HCT116 (cell line): ENCODE measurements at regions not wholly inside any gene's neighbourhood (a gene's known extent, or its start where the extent isn't known, plus 50 kb on each side); places are given as distances from the start of the nearest gene placed in this dataset.

Experiments
- ATAC-seq: fragments of 200-7000 bp; cut with Tn5 transposase; 2 replicates; pipeline ENCODE4 v1.9.1; 2020; ENCODE audit warnings: mild to moderate bottlenecking, moderate library complexity
- BruUV-seq: library from RNA; stranded (reverse); fragments of 400-500 nt; replicated peaks from 2 replicates; lab custom pipeline; 2021; lab: Mats Ljungman, UMichigan
- CTCF ChIA-PET: fragments of 300-600 bp; sonication (Branson Sonifier 250); formaldehyde crosslinking; loops from one replicate; lab custom pipeline; 2021; ENCODE audit warnings: antibody characterized with exemption; lab: Charles Lee
- POLR2A ChIA-PET: fragments of 300-600, 350-600 bp; sonication (Branson Sonifier 250); formaldehyde crosslinking; loops from one replicate; lab custom pipeline; 2021; ENCODE audit warnings: antibody characterized with exemption; lab: Charles Lee
- RAD21 ChIA-PET, 2 experiments: fragments of 300-600 bp; sonication (Branson Sonifier 250); formaldehyde crosslinking; loops; one replicate each; lab custom pipeline; 2023; ENCODE audit warnings: low total read pairs in 2 of 2; ENCODE audit not compliant: uncharacterized antibody in 2 of 2, unreplicated experiment in 2 of 2, low non-redundant PET in 1 of 2; lab: Charles Lee
- DNase-seq: peaks from one replicate; pipeline ENCODE4 v3.0.0-alpha.2; 2010; ENCODE audit warnings: low read depth, low spot score
- H2AFZ ChIP-seq: fragments of 200-600 bp; shearing (Covaris generic), sonication (generic); 2 replicates; pipeline ENCODE4 v1.6.1; 2017; ENCODE audit warnings: low read depth, mixed run types, mixed read lengths, antibody characterized with exemption, low read length; ENCODE audit not compliant: poor library complexity, severe bottlenecking
- H3K27ac ChIP-seq: 2 replicates; pipeline ENCODE4 v1.5.1; 2012; ENCODE audit warnings: low read depth, low read length
- H3K27me3 ChIP-seq: fragments of 200-600 bp; sonication (generic); 2 replicates; pipeline ENCODE4 v1.6.1; 2016; ENCODE audit warnings: mixed run types, low read length, mixed read lengths; ENCODE audit not compliant: insufficient read depth
- H3K36me3 ChIP-seq, 2 experiments: fragments of 200-500 bp in 1 of 2; fragments of 200-600 bp in 1 of 2; sonication (Bioruptor generic) in 1 of 2; sonication (generic) in 1 of 2; 2 replicates each; pipeline versions ENCODE4 v1.5.1 to v1.6.1; 2014 to 2016; ENCODE audit warnings: low read length in 2 of 2, inconsistent platforms in 1 of 2, mixed read lengths in 1 of 2, mixed run types in 1 of 2; ENCODE audit not compliant: insufficient read depth in 2 of 2, control insufficient read depth in 1 of 2
- H3K4me1 ChIP-seq, 2 experiments: fragments of 200-600 bp in 1 of 2; sonication (generic) in 1 of 2; 2 replicates each; pipeline versions ENCODE4 v1.5.1 to v1.6.1; 2012 to 2017; ENCODE audit warnings: low read length in 2 of 2, inconsistent platforms in 1 of 2, mild to moderate bottlenecking in 1 of 2, mixed read lengths in 1 of 2, mixed run types in 1 of 2, moderate library complexity in 1 of 2; ENCODE audit not compliant: insufficient read depth in 2 of 2, control insufficient read depth in 1 of 2
- H3K4me2 ChIP-seq: fragments of 200-600 bp; sonication (generic); 2 replicates; pipeline ENCODE4 v1.6.1; 2017; ENCODE audit warnings: mixed run types, low read length, mixed read lengths
- H3K4me3 ChIP-seq, 2 experiments: fragments of 200-600 bp in 1 of 2; sonication (generic) in 1 of 2; replicated peaks in 1 of 2; 2 replicates each; pipeline ENCODE4 v1.5.1; 2011 to 2016; ENCODE audit warnings: low read length in 2 of 2, control low read depth in 1 of 2, low read depth in 1 of 2, mild to moderate bottlenecking in 1 of 2, mixed read lengths in 1 of 2, mixed run types in 1 of 2
- H3K79me2 ChIP-seq: fragments of 200-600 bp; sonication (generic); 2 replicates; pipeline ENCODE4 v1.6.1; 2017; ENCODE audit warnings: mild to moderate bottlenecking, mixed run types, low read length, moderate library complexity, mixed read lengths; ENCODE audit not compliant: insufficient read depth
- H3K9ac ChIP-seq: fragments of 200-600 bp; sonication (generic); 2 replicates; pipeline ENCODE4 v1.6.1; 2016; ENCODE audit warnings: low read length, mixed read lengths
- H3K9me2 ChIP-seq: fragments of 200-600 bp; sonication (generic), shearing (Covaris generic); 2 replicates; pipeline ENCODE4 v1.6.1; 2017; ENCODE audit warnings: mixed run types, mild to moderate bottlenecking, moderate library complexity; ENCODE audit not compliant: insufficient read depth
- H3K9me3 ChIP-seq, 2 experiments: fragments of 200-500 bp in 1 of 2; fragments of 200-600 bp in 1 of 2; sonication (Bioruptor generic) in 1 of 2; sonication (generic) in 1 of 2; 2 replicates each; pipeline ENCODE4 v1.6.1; 2014 to 2017; ENCODE audit warnings: low read length in 2 of 2, mixed read lengths in 2 of 2, inconsistent platforms in 1 of 2, low read depth in 1 of 2, mild to moderate bottlenecking in 1 of 2, mixed run types in 1 of 2, moderate library complexity in 1 of 2; ENCODE audit not compliant: control insufficient read depth in 1 of 2, insufficient read depth in 1 of 2
- H4K20me1 ChIP-seq: fragments of 200-600 bp; sonication (generic), shearing (Covaris generic); 2 replicates; pipeline ENCODE4 v1.6.1; 2017; ENCODE audit warnings: mixed run types, mild to moderate bottlenecking, moderate library complexity; ENCODE audit not compliant: insufficient read depth
- ATF3 ChIP-seq: IDR thresholded peaks from 2 replicates; pipeline ENCODE4 v1.6.1; 2012
- CEBPB ChIP-seq: IDR thresholded peaks from 2 replicates; pipeline ENCODE4 v1.6.1; 2012; ENCODE audit warnings: low read depth
- CTCF ChIP-seq, 3 experiments: fragments of 200-600 bp in 1 of 3; sonication (generic) in 1 of 3; IDR thresholded peaks in 2 of 3; conservative IDR thresholded peaks in 1 of 3; 2 replicates each; pipeline ENCODE4 v1.5.1; 2012 to 2017; ENCODE audit warnings: low read depth in 2 of 3, low read length in 2 of 3, antibody characterized with exemption in 1 of 3, borderline replicate concordance in 1 of 3, control low read depth in 1 of 3, mild to moderate bottlenecking in 1 of 3, mixed read lengths in 1 of 3, mixed run types in 1 of 3, moderate library complexity in 1 of 3; ENCODE audit not compliant: insufficient read depth in 1 of 3
- EGR1 ChIP-seq: IDR thresholded peaks from 2 replicates; pipeline ENCODE4 v1.6.1; 2012; ENCODE audit warnings: low read depth
- ELF1 ChIP-seq: IDR thresholded peaks from 2 replicates; pipeline ENCODE4 v1.6.1; 2012; ENCODE audit warnings: low read depth, borderline replicate concordance
- EZH2phosphoT487 ChIP-seq: fragments of 200-600 bp; IDR thresholded peaks from 2 replicates; pipeline ENCODE4 v1.6.1; 2018; ENCODE audit warnings: antibody characterized with exemption, borderline replicate concordance
- FOSL1 ChIP-seq: IDR thresholded peaks from 2 replicates; pipeline ENCODE4 v1.6.1; 2012; ENCODE audit warnings: low read depth
- JUND ChIP-seq: IDR thresholded peaks from 2 replicates; pipeline ENCODE4 v1.6.1; 2012
- MAX ChIP-seq: IDR thresholded peaks from 2 replicates; pipeline ENCODE4 v1.6.1; 2012
- POLR2AphosphoS5 ChIP-seq: IDR thresholded peaks from 2 replicates; pipeline ENCODE4 v1.6.1; 2011; ENCODE audit warnings: mild to moderate bottlenecking, low read depth, low read length, moderate library complexity
- RAD21 ChIP-seq: IDR thresholded peaks from 2 replicates; pipeline ENCODE4 v1.6.1; 2012; ENCODE audit warnings: low read depth, mild to moderate bottlenecking
- REST ChIP-seq: IDR thresholded peaks from 2 replicates; pipeline ENCODE4 v1.6.1; 2012; ENCODE audit warnings: low read depth
- SRF ChIP-seq: IDR thresholded peaks from 2 replicates; pipeline ENCODE4 v1.6.1; 2012; ENCODE audit warnings: low read depth
- TCF7L2 ChIP-seq: IDR thresholded peaks from 2 replicates; pipeline ENCODE4 v1.7.0; 2011; ENCODE audit warnings: borderline replicate concordance, inconsistent platforms; ENCODE audit not compliant: insufficient read depth, insufficient read length; ENCODE audit errors: extremely low read depth
- YY1 ChIP-seq: IDR thresholded peaks from 2 replicates; pipeline ENCODE4 v1.6.1; 2011; ENCODE audit warnings: low read length, low read depth, moderate library complexity, mild to moderate bottlenecking; ENCODE audit not compliant: insufficient replicate concordance; ENCODE audit errors: extremely low read depth
- ZBTB33 ChIP-seq: IDR thresholded peaks from 2 replicates; pipeline ENCODE4 v1.6.1; 2011; ENCODE audit warnings: mild to moderate bottlenecking, low read length, moderate library complexity; ENCODE audit not compliant: insufficient replicate concordance; ENCODE audit errors: extremely low read depth
- ZFX ChIP-seq: fragments of 450-650 bp; IDR thresholded peaks from 2 replicates; pipeline ENCODE4 v1.6.1; 2017
- ZNF274 ChIP-seq: fragments of 200-500 bp; sonication (Bioruptor generic); IDR thresholded peaks from 2 replicates; pipeline ENCODE4 v1.6.1; 2014; ENCODE audit warnings: mild to moderate bottlenecking, low read depth, low read length, inconsistent platforms
- intact Hi-C: fragments of 100-400 bp; cut with micrococcal nuclease; formaldehyde crosslinking; loops from 2 replicates; pipeline ENCODE4 v1.10.0; 2022

GRCh38 chr2:55103046-55103445 is 52.8 kb upstream of the RTN4 start:
- CTCF ChIA-PET: no interaction called here
- no peak overlapping the region for H3K4me3 ChIP-seq
- POLR2A ChIA-PET: interaction anchor here (0.7 kb wide), 2 partner anchors 12 to 33 kb away, joined by 3 to 4 read pairs; no protein-coding TSS in a partner anchor
- no peaks in the 10 kb centered on the region for H4K20me1 ChIP-seq
- peaks cover 0 to 6% of the 10 kb centered on the region in 2 experiments; a peak in 2 of 4 replicates for H3K4me1 ChIP-seq
- H3K4me2 ChIP-seq: no peak overlapping the region
- intact Hi-C loops: no loop called here
- H3K9ac ChIP-seq: no peak overlapping the region
- H3K27ac ChIP-seq: no peak overlapping the region
- RAD21 ChIA-PET: no interaction called here
- no peaks in the 10 kb centered on the region for H3K79me2 ChIP-seq
- no peaks in the 10 kb centered on the region for H3K9me2 ChIP-seq
- TF ChIP-seq REST (no peak), TCF7L2 (no peak), ELF1 (no peak), POLR2AphosphoS5 (no peak), ZNF274 (no peak), EZH2phosphoT487 (no peak), EGR1 (no peak), YY1 (no peak), SRF (no peak), FOSL1 (no peak), ZFX (no peak), ZBTB33 (no peak), RAD21 (no peak), CEBPB (no peak), ATF3 (no peak), MAX (no peak), JUND (no peak), CTCF (IDR thresholded peaks at IDR 0.05 in 2 of 3, conservative IDR thresholded peaks at IDR 0.05 in 1 of 3; ENCODE audit: borderline replicate concordance in 1 of 3, insufficient read depth in 1 of 3, low read depth in 2 of 3, low read length in 2 of 3) (no peak)
- DNase-seq (no peak), ATAC-seq (no peak)
- BruUV-seq: no TSS peak
- no peak overlapping the region for H2AFZ ChIP-seq
- no peaks in the 10 kb centered on the region for H3K27me3 ChIP-seq
- no peaks in the 10 kb centered on the region for H3K36me3 ChIP-seq
- H3K9me3 ChIP-seq: no peaks in the 10 kb centered on the region
